Gastrocnemius medialis (tissue), 4 donors: ENCODE measurements at regions not wholly inside any gene's neighbourhood (a gene's known extent, or its start where the extent isn't known, plus 50 kb on each side); places are given as distances from the start of the nearest gene placed in this dataset.

Experiments
- ATAC-seq, 2 donors: fragments of 150-250 bp; one replicate each; pipeline ENCODE4 v1.9.1; 2016
- DNase-seq, 2 donors: peaks; one replicate each; pipeline ENCODE4 v3.0.0-alpha.2; 2019
- H3K27ac ChIP-seq, 4 donors: fragments of 200-600 bp; sonication (generic); 1 replicate in 1 of 4; 2 replicates in 3 of 4; pipeline ENCODE4 v1.5.1; 2016 to 2018; ENCODE audit warnings: mild to moderate bottlenecking in 2 of 4, moderate library complexity in 1 of 4
- H3K27me3 ChIP-seq, 3 donors: fragments of 200-600 bp; sonication (generic) in 2 of 3; 1 replicate in 1 of 3; 2 replicates in 2 of 3; pipeline versions ENCODE4 v1.5.1 to v1.6.0; 2016 to 2019; ENCODE audit warnings: mild to moderate bottlenecking in 1 of 3, moderate library complexity in 1 of 3
- H3K36me3 ChIP-seq, 2 donors: fragments of 200-600 bp; sonication (generic) in 1 of 2; one replicate each; pipeline ENCODE4 v1.5.1; 2017 to 2018
- H3K4me1 ChIP-seq, 2 donors: fragments of 200-600 bp; sonication (generic) in 1 of 2; one replicate each; pipeline ENCODE4 v1.5.1; 2016 to 2017; ENCODE audit warnings: mild to moderate bottlenecking in 2 of 2
- H3K4me3 ChIP-seq, 4 donors: fragments of 200-600 bp; sonication (generic) in 3 of 4; 1 replicate in 1 of 4; 2 replicates in 3 of 4; pipeline ENCODE4 v1.5.1; 2016 to 2019; ENCODE audit warnings: mild to moderate bottlenecking in 2 of 4
- H3K9me3 ChIP-seq, 3 donors: fragments of 200-600 bp; sonication (generic) in 2 of 3; 1 replicate in 1 of 3; 2 replicates in 2 of 3; pipeline ENCODE4 v1.5.1; 2016 to 2019
- POLR2A ChIP-seq, 2 donors: fragments of 450-650 bp; IDR thresholded peaks; one replicate each; pipeline ENCODE4 v1.6.1; 2017; ENCODE audit warnings: antibody characterized with exemption in 2 of 2, mild to moderate bottlenecking in 2 of 2, moderate library complexity in 2 of 2
- in situ Hi-C, 4 donors: fragments of 200-750 bp; cut with MboI; loops; one replicate each; pipeline versions ENCODE4 v1.15.0 to v1.8.0; 2017; ENCODE audit warnings: low sequenced_read_pairs in 4 of 4
- intact Hi-C: fragments of 100-400 bp; cut with DNase I; formaldehyde crosslinking; loops from one replicate; pipeline ENCODE4 v1.15.1; 2023; ENCODE audit warnings: low total_unique reads
- TF ChIP-seq, protein P1 (sequence below), 5 experiments: fragments of 450-650 bp in 3 of 5; fragments of 200-600 bp in 2 of 5; sonication (generic) in 2 of 5; IDR thresholded peaks in 4 of 5; conservative IDR thresholded peaks in 1 of 5; 1 replicate in 4 of 5; 2 replicates in 1 of 5; pipeline ENCODE4 v1.5.1; 2016 to 2019; ENCODE audit warnings: antibody characterized with exemption in 5 of 5, mild to moderate bottlenecking in 3 of 5, moderate library complexity in 3 of 5

DNA sequence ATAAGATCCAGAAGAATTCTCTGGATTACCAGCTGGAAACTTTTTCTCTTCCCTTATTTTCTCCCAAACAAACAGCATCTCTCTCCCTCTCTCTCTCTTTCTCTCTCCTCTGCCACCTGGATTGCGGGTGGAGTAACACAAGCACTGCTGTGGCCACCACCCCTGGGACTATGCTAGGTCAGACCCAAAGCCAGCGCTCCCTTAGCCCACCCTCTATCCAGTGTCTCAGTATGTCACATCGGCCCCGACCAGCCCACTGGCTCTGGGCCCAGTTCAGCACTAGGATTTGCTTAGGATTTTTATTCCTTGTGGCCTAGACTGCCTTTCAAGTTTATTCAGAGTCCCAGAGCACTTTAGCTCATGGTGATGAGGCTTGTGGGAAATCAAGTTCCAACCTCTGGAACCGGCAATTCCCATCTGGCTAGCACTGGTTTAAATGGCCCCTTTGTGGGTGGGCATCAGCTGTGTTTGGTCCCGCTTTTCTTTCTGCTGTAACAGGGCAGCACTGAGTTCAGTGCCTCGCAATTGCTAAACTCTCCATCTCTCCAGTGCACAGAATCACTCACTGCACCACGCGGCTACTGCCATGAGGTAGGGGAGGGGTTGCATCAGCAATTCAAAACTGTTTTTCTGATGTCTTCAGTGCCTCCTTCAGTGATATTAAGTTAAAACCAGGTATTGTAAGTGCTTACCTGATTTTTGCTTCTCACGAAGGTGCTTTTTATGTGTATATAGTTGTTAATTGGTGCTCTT lies 1623.1 kb downstream of the SLITRK5 start:
- H3K4me3 ChIP-seq, result no peak overlapping the region
- in situ Hi-C loops, result no loop called here
- no peak for TF ChIP-seq POLR2A (IDR thresholded peaks at IDR 0.05)
- TF ChIP-seq, protein P1, sequence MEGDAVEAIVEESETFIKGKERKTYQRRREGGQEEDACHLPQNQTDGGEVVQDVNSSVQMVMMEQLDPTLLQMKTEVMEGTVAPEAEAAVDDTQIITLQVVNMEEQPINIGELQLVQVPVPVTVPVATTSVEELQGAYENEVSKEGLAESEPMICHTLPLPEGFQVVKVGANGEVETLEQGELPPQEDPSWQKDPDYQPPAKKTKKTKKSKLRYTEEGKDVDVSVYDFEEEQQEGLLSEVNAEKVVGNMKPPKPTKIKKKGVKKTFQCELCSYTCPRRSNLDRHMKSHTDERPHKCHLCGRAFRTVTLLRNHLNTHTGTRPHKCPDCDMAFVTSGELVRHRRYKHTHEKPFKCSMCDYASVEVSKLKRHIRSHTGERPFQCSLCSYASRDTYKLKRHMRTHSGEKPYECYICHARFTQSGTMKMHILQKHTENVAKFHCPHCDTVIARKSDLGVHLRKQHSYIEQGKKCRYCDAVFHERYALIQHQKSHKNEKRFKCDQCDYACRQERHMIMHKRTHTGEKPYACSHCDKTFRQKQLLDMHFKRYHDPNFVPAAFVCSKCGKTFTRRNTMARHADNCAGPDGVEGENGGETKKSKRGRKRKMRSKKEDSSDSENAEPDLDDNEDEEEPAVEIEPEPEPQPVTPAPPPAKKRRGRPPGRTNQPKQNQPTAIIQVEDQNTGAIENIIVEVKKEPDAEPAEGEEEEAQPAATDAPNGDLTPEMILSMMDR (IDR thresholded peaks at IDR 0.05 in 4 of 5, conservative IDR thresholded peaks at IDR 0.05 in 1 of 5), result no peak
- DNase-seq (no peak), ATAC-seq (no peak)
- H3K9me3 ChIP-seq, result no peaks in the 10 kb centered on the region
- no peaks in the 10 kb centered on the region for H3K36me3 ChIP-seq
- no peaks in the 10 kb centered on the region for H3K4me1 ChIP-seq
- no peaks in the 10 kb centered on the region for H3K27me3 ChIP-seq
- H3K27ac ChIP-seq, result no peak overlapping the region
- intact Hi-C loops, result no loop called here

DNA sequence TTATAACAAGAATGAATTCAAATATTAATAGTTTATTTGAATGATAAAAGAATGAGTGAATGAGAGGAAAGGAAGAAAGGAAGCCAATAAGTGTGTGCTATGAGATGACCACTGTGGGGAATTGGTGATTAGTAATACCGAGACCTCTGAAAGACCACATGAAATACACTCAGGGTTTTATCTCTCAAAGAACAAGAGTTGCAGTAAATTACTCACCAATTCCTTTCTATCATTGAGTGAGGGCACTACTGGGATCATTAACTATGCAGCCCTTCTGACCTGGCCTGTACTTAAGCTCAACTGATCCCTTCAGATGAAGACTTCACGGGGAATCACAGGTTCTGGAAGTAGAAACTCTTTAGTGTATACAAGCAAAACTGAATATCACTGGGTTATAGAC lies 1636.1 kb downstream of the SLITRK5 start:
- no peak overlapping the region for H3K27ac ChIP-seq
- in situ Hi-C loops, result no loop called here
- H3K36me3 ChIP-seq, result no peaks in the 10 kb centered on the region
- H3K4me1 ChIP-seq, result no peaks in the 10 kb centered on the region
- intact Hi-C loops, result no loop called here
- H3K27me3 ChIP-seq, result peaks cover 0 to 2% (median 0%) of the 10 kb centered on the region in 3 donors
- no peaks in the 10 kb centered on the region for H3K9me3 ChIP-seq
- TF ChIP-seq POLR2A (IDR thresholded peaks at IDR 0.05), result no peak
- TF ChIP-seq, protein P1 (IDR thresholded peaks at IDR 0.05 in 4 of 5, conservative IDR thresholded peaks at IDR 0.05 in 1 of 5), result no peak
- DNase-seq, result no peak
- ATAC-seq, result no peak
- no peak overlapping the region for H3K4me3 ChIP-seq

DNA sequence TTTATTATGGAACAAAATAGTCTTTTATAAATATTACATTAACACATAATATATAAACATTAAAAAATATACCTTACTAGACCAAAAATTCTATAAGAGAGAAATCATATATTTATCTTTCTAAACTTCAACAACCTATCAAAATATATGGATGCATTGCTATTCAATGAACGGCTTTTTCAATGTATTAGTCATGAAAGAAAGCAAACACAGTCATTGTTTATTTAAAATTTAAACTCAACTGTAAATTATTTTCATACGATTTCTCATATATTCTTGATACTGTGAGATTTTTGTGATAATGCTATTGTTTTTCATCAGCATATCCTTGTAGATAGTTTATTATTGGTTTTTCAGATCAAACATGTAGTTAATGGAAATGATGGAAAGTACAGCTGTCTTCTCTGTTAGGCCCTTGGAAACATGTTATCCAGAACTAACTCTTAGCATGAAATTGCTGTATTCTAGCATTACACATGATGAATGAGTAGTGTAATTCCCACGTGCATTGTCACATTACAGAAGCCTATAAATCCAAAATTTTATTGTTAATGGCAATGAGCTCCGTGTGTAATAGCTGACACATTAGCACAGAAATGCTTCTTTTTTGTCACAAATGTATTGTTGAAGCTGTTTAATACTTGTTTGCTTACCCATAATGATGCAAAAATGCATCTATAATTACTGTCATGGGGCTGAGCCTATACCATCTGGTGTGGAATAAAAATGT lies 1639.9 kb downstream of the SLITRK5 start:
- ATAC-seq, result no peak
- Histone ChIP-seq H3K4me1 (no peaks in the 10 kb centered on the region), H3K9me3 (no peaks in the 10 kb centered on the region), H3K4me3 (no peak overlapping the region), H3K27ac (no peak overlapping the region), H3K27me3 (no peaks in the 10 kb centered on the region), H3K36me3 (no peaks in the 10 kb centered on the region)
- TF ChIP-seq, protein P1 (IDR thresholded peaks at IDR 0.05 in 4 of 5, conservative IDR thresholded peaks at IDR 0.05 in 1 of 5), result no peak
- no peak for TF ChIP-seq POLR2A (IDR thresholded peaks at IDR 0.05)
- intact Hi-C loops, result no loop called here
- DNase-seq, result no peak
- in situ Hi-C loops, result no loop called here

DNA sequence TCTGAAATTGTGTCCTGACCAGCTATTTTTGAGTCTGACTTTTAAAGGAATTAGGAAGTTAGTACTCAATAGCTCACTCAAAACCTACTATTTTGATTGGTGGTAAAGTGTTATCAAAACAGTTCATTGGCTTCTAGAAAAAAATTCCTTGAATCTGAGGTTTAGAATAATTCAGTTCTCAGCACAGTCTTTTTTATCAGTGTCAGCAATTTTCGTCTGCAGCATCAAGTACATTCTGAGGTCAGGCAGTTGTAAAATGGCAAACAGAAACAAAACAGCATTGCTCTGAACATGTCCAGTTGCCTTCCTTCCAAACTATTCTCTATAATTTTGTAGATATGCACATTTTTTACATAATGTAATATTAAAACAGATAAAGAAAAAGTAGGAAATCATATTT lies 1644.1 kb downstream of the SLITRK5 start:
- TF ChIP-seq POLR2A (IDR thresholded peaks at IDR 0.05), result no peak
- TF ChIP-seq, protein P1 (IDR thresholded peaks at IDR 0.05 in 4 of 5, conservative IDR thresholded peaks at IDR 0.05 in 1 of 5), result no peak
- DNase-seq (no peak), ATAC-seq (no peak)
- intact Hi-C loops, result no loop called here
- Histone ChIP-seq H3K36me3 (no peaks in the 10 kb centered on the region), H3K4me1 (no peaks in the 10 kb centered on the region), H3K27me3 (no peaks in the 10 kb centered on the region), H3K27ac (no peak overlapping the region), H3K9me3 (no peaks in the 10 kb centered on the region), H3K4me3 (no peak overlapping the region)
- in situ Hi-C loops, result no loop called here
